OCI-LY1 (cell line): ENCODE measurements at regions not wholly inside any gene's neighbourhood (a gene's known extent, or its start where the extent isn't known, plus 50 kb on each side); places are given as distances from the start of the nearest gene placed in this dataset.

Experiments used
- H2AFZ ChIP-seq: fragments of 200-600 bp; sonication (generic), shearing (Covaris generic); 2 replicates; pipeline ENCODE4 v1.6.0; 2014; ENCODE audit warnings: antibody characterized with exemption, mild to moderate bottlenecking, low read length
- H3F3A ChIP-seq: fragments of 200-600 bp; sonication (generic), shearing (Covaris generic); 2 replicates; pipeline ENCODE4 v1.6.0; 2014; ENCODE audit warnings: mild to moderate bottlenecking, antibody characterized with exemption, low read length, moderate library complexity; ENCODE audit not compliant: insufficient read depth
- H3K27ac ChIP-seq: fragments of 200-600 bp; sonication (generic); 2 replicates; pipeline ENCODE4 v1.5.1; 2014; ENCODE audit warnings: low read length, mixed run types, mild to moderate bottlenecking, low read depth; ENCODE audit not compliant: poor library complexity, severe bottlenecking
- H3K27me3 ChIP-seq: fragments of 200-600 bp; sonication (generic); 2 replicates; pipeline ENCODE4 v1.6.0; 2014; ENCODE audit warnings: antibody characterized with exemption, mild to moderate bottlenecking, low read length, moderate library complexity; ENCODE audit not compliant: insufficient read depth
- H3K36me3 ChIP-seq: fragments of 200-600 bp; sonication (generic); 2 replicates; pipeline ENCODE4 v1.6.1; 2014; ENCODE audit warnings: mild to moderate bottlenecking, antibody characterized with exemption, low read length, moderate library complexity, mixed read lengths; ENCODE audit not compliant: insufficient read depth
- H3K4me1 ChIP-seq: fragments of 200-600 bp; sonication (generic); 2 replicates; pipeline ENCODE4 v1.5.1; 2014; ENCODE audit warnings: mild to moderate bottlenecking, low read length, moderate library complexity; ENCODE audit not compliant: insufficient read depth, severe bottlenecking
- H3K4me2 ChIP-seq: fragments of 200-600 bp; sonication (generic), shearing (Covaris generic); 2 replicates; pipeline ENCODE4 v1.6.1; 2014; ENCODE audit warnings: low read length
- H3K4me3 ChIP-seq: fragments of 200-600 bp; sonication (generic); 2 replicates; pipeline ENCODE4 v1.5.1; 2014; ENCODE audit warnings: low read length, low read depth, mild to moderate bottlenecking, mixed read lengths; ENCODE audit not compliant: poor library complexity, severe bottlenecking
- H3K79me2 ChIP-seq: fragments of 200-600 bp; shearing (Covaris generic); 2 replicates; pipeline ENCODE4 v1.6.1; 2016; ENCODE audit warnings: mixed run types, low read length, mixed read lengths; ENCODE audit not compliant: insufficient read depth
- H3K9ac ChIP-seq: fragments of 200-600 bp; sonication (generic), shearing (Covaris generic); 2 replicates; pipeline ENCODE4 v1.6.1; 2014; ENCODE audit warnings: mild to moderate bottlenecking, low read length, mixed read lengths
- H3K9me2 ChIP-seq: fragments of 200-600 bp; sonication (generic), shearing (Covaris generic); 2 replicates; pipeline ENCODE4 v1.6.1; 2014; ENCODE audit warnings: low read depth, mild to moderate bottlenecking, low read length, mixed read lengths
- H3K9me3 ChIP-seq: fragments of 200-600 bp; shearing (Covaris generic); 2 replicates; pipeline ENCODE4 v1.6.1; 2014; ENCODE audit warnings: low read length, mixed read lengths
- H4K20me1 ChIP-seq: fragments of 200-600 bp; sonication (generic), shearing (Covaris generic); 2 replicates; pipeline ENCODE4 v1.6.0; 2016; ENCODE audit warnings: mild to moderate bottlenecking, low read length; ENCODE audit not compliant: insufficient read depth
- EZH2 ChIP-seq: fragments of 200-600 bp; sonication (generic), shearing (Covaris generic); IDR thresholded peaks from 2 replicates; pipeline ENCODE4 v1.8.0; 2017; ENCODE audit warnings: borderline replicate concordance, mixed run types, mild to moderate bottlenecking, antibody characterized with exemption, low read length, moderate library complexity, mixed read lengths
- TF ChIP-seq, protein P1 (sequence below): fragments of 200-600 bp; sonication (generic), shearing (Covaris generic); IDR thresholded peaks from 2 replicates; pipeline ENCODE4 v1.5.1; 2017; ENCODE audit warnings: mild to moderate bottlenecking, antibody characterized with exemption, low read length, moderate library complexity, mixed read lengths

DNA sequence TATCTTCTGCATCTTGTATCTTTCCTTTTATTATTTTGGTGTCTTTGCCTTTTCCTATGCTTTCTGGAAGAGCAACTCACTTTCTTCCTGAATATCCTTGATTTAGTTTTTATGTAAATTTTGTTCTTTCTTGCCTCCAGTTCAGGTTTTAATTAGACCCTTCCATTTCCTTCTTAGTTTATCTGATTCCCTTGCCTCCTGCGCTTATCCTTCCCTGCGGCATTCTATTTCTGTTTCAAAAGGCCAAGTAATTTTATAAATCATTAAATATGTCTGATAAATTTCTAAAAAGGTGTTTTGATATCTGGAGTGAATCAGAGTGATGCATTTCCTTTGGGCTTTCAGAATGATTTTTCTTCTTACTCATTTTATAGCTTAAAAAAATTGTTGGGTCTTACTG lies 167.7 kb upstream of the WDR11 start:
- no peaks in the 10 kb centered on the region for H3K9me2 ChIP-seq
- TF ChIP-seq EZH2: no peak
- TF ChIP-seq, protein P1, sequence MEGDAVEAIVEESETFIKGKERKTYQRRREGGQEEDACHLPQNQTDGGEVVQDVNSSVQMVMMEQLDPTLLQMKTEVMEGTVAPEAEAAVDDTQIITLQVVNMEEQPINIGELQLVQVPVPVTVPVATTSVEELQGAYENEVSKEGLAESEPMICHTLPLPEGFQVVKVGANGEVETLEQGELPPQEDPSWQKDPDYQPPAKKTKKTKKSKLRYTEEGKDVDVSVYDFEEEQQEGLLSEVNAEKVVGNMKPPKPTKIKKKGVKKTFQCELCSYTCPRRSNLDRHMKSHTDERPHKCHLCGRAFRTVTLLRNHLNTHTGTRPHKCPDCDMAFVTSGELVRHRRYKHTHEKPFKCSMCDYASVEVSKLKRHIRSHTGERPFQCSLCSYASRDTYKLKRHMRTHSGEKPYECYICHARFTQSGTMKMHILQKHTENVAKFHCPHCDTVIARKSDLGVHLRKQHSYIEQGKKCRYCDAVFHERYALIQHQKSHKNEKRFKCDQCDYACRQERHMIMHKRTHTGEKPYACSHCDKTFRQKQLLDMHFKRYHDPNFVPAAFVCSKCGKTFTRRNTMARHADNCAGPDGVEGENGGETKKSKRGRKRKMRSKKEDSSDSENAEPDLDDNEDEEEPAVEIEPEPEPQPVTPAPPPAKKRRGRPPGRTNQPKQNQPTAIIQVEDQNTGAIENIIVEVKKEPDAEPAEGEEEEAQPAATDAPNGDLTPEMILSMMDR: no peak

DNA sequence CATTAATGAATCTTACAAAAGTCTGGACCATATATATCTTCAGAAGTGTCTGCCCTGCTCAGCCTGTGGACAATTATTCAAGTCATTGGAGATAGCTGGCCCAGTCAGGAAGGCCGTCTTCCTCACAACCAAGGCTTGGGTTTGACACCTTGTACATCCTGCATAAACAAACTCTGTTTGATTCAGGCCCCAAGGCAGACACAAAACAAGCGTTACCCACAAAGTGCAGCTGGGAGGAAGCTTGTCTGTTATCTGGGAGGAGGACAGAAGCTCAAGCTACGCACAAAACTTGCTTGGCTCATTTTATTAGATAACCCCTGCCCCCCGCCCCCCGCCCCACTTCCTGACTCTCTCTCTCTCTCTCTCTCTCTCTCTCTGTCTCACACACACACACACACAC lies 166.9 kb upstream of the WDR11 start:
- Histone ChIP-seq H3K27me3 (no peaks in the 10 kb centered on the region), H2AFZ (no peak overlapping the region), H3K4me2 (no peak overlapping the region), H3K4me3 (no peak overlapping the region), H3K9me3 (no peaks in the 10 kb centered on the region), H4K20me1 (no peaks in the 10 kb centered on the region), H3K79me2 (no peaks in the 10 kb centered on the region), H3K4me1 (no peaks in the 10 kb centered on the region), H3K9ac (no peak overlapping the region), H3K9me2 (no peaks in the 10 kb centered on the region), H3K36me3 (no peaks in the 10 kb centered on the region), H3K27ac (no peak overlapping the region), H3F3A (no peaks in the 10 kb centered on the region)
- no peak for TF ChIP-seq EZH2
- TF ChIP-seq, protein P1: no peak

More for the DNA sequence above, 167.7 kb upstream of the WDR11 start:
- Histone ChIP-seq H3K4me1 (no peaks in the 10 kb centered on the region), H4K20me1 (no peaks in the 10 kb centered on the region), H3K27ac (no peak overlapping the region), H3K9me3 (no peaks in the 10 kb centered on the region), H3F3A (no peaks in the 10 kb centered on the region), H3K4me2 (no peak overlapping the region), H2AFZ (no peak overlapping the region), H3K9ac (no peak overlapping the region), H3K4me3 (no peak overlapping the region), H3K27me3 (no peaks in the 10 kb centered on the region), H3K36me3 (no peaks in the 10 kb centered on the region), H3K79me2 (no peaks in the 10 kb centered on the region)

- Histone ChIP-seq H3K27me3 (no peaks in the 10 kb centered on the region), H3K4me2 (no peak overlapping the region), H2AFZ (no peak overlapping the region), H3K4me3 (no peak overlapping the region), H3K36me3 (no peaks in the 10 kb centered on the region), H3K79me2 (no peaks in the 10 kb centered on the region), H3K27ac (no peak overlapping the region), H4K20me1 (no peaks in the 10 kb centered on the region), H3K9me3 (no peaks in the 10 kb centered on the region), H3F3A (no peaks in the 10 kb centered on the region), H3K4me1 (no peaks in the 10 kb centered on the region), H3K9me2 (no peaks in the 10 kb centered on the region), H3K9ac (no peak overlapping the region)
- TF ChIP-seq, protein P1: no peak
- no peak for TF ChIP-seq EZH2
Observed at GRCh38 chr10:120685136-120685535, 166.0 kb upstream of the WDR11 start.
